SU-DHL-6 (cell line): ENCODE measurements at regions not wholly inside any gene's neighbourhood (a gene's known extent, or its start where the extent isn't known, plus 50 kb on each side); places are given as distances from the start of the nearest gene placed in this dataset.
A peak's percentile ranks its signal among the peaks of the same experiment; 100 is the strongest.

Experiments used
- H2AFZ ChIP-seq: fragments of 200-600 bp; sonication (generic); 2 replicates; pipeline ENCODE4 v1.6.1; 2014; ENCODE audit warnings: low read depth, mild to moderate bottlenecking, moderate library complexity, mixed read lengths, antibody characterized with exemption, low read length; ENCODE audit not compliant: severe bottlenecking
- H3F3A ChIP-seq: fragments of 200-600 bp; shearing (Covaris generic); 2 replicates; pipeline ENCODE4 v1.6.0; 2016; ENCODE audit warnings: antibody characterized with exemption, mild to moderate bottlenecking; ENCODE audit not compliant: insufficient read depth
- H3K27ac ChIP-seq: fragments of 200-600 bp; sonication (generic); 2 replicates; pipeline ENCODE4 v1.5.1; 2016; ENCODE audit warnings: low read depth, mild to moderate bottlenecking, low read length, moderate library complexity, mixed read lengths
- H3K27me3 ChIP-seq: fragments of 200-600 bp; sonication (generic), shearing (Covaris generic); 2 replicates; pipeline ENCODE4 v1.6.0; 2014; ENCODE audit warnings: mild to moderate bottlenecking, low read length
- H3K36me3 ChIP-seq: fragments of 200-600 bp; sonication (generic); 2 replicates; pipeline ENCODE4 v1.6.1; 2014; ENCODE audit warnings: mild to moderate bottlenecking, low read length, mixed read lengths
- H3K4me2 ChIP-seq: fragments of 300-600, 200-600 bp; shearing (Covaris generic), sonication (generic); 2 replicates; pipeline ENCODE4 v1.6.0; 2014; ENCODE audit warnings: low read length, low read depth, mild to moderate bottlenecking; ENCODE audit not compliant: poor library complexity, severe bottlenecking
- H3K4me3 ChIP-seq: fragments of 200-600 bp; sonication (generic); 2 replicates; pipeline ENCODE4 v1.5.1; 2014; ENCODE audit warnings: antibody characterized with exemption, low read length, mild to moderate bottlenecking, mixed read lengths; ENCODE audit not compliant: insufficient read depth, poor library complexity, severe bottlenecking
- H3K79me2 ChIP-seq: fragments of 200-600 bp; sonication (generic); 2 replicates; pipeline ENCODE4 v1.6.1; 2014; ENCODE audit warnings: mild to moderate bottlenecking, low read length, moderate library complexity; ENCODE audit not compliant: insufficient read depth
- H3K9ac ChIP-seq: fragments of 200-600 bp; sonication (generic); 2 replicates; pipeline ENCODE4 v1.7.0; 2014; ENCODE audit warnings: mild to moderate bottlenecking, low read length
- H3K9me2 ChIP-seq: fragments of 200-600 bp; sonication (generic); replicated peaks from 2 replicates; pipeline ENCODE4 v1.6.1; 2014; ENCODE audit warnings: low read length; ENCODE audit not compliant: insufficient read depth
- H3K9me3 ChIP-seq: fragments of 200-600 bp; sonication (generic); 2 replicates; pipeline ENCODE4 v1.6.1; 2014; ENCODE audit warnings: low read length, mixed read lengths; ENCODE audit not compliant: insufficient read depth
- H4K20me1 ChIP-seq: fragments of 200-600 bp; sonication (generic); 2 replicates; pipeline ENCODE4 v1.6.1; 2014; ENCODE audit warnings: low read depth, mild to moderate bottlenecking, antibody characterized with exemption, low read length, moderate library complexity, mixed read lengths
- CTCF ChIP-seq: fragments of 200-600 bp; sonication (generic); IDR thresholded peaks from one replicate; pipeline ENCODE4 v1.5.1; 2017; ENCODE audit warnings: antibody characterized with exemption, mild to moderate bottlenecking, low read length, moderate library complexity; ENCODE audit not compliant: insufficient read depth, poor library complexity, severe bottlenecking
- EZH2phosphoT487 ChIP-seq: fragments of 200-600 bp; sonication (generic), shearing (Covaris generic); conservative IDR thresholded peaks from 2 replicates; pipeline ENCODE4 v1.6.1; 2018; ENCODE audit warnings: mild to moderate bottlenecking, antibody characterized with exemption, low read length, moderate library complexity, mixed read lengths

GRCh38 chr2:154974041-154974440, 275.5 kb downstream of the KCNJ3 start:
- Histone ChIP-seq H3K79me2 (peaks cover 37% of the 10 kb centered on the region), H3K9me2 (no peaks in the 10 kb centered on the region), H3F3A (peaks cover 17% of the 10 kb centered on the region; the same call in 1 of the 2 replicates), H3K27me3 (no peaks in the 10 kb centered on the region), H2AFZ (peak overlapping the region; percentile 73), H3K4me2 (peak overlapping the region; percentile 97), H4K20me1 (no peaks in the 10 kb centered on the region), H3K4me3 (peak overlapping the region; percentile 75), H3K9me3 (peaks cover 1% of the 10 kb centered on the region; the same call in 1 of the 2 replicates), H3K27ac (peak overlapping the region; percentile 85), H3K9ac (peak overlapping the region; percentile 87), H3K36me3 (peaks cover 3% of the 10 kb centered on the region; the same call in 1 of the 2 replicates)
- no peak for TF ChIP-seq EZH2phosphoT487
- peak; percentile 15 for TF ChIP-seq CTCF

GRCh38 chr2:154963511-154963910, 265.0 kb downstream of the KCNJ3 start:
- Histone ChIP-seq H3K9me2 (no peaks in the 10 kb centered on the region), H3K27ac (no peak overlapping the region), H3K79me2 (no peaks in the 10 kb centered on the region), H2AFZ (no peak overlapping the region), H3F3A (no peaks in the 10 kb centered on the region), H4K20me1 (no peaks in the 10 kb centered on the region), H3K4me2 (no peak overlapping the region), H3K27me3 (no peaks in the 10 kb centered on the region), H3K4me3 (no peak overlapping the region), H3K9ac (no peak overlapping the region), H3K9me3 (no peaks in the 10 kb centered on the region), H3K36me3 (no peaks in the 10 kb centered on the region)
- TF ChIP-seq EZH2phosphoT487 (no peak), CTCF (no peak)

GRCh38 chr2:154961676-154962075, 263.2 kb downstream of the KCNJ3 start:
- H3K79me2 ChIP-seq, result no peaks in the 10 kb centered on the region
- no peaks in the 10 kb centered on the region for H3K9me2 ChIP-seq
- H3K9me3 ChIP-seq, result no peaks in the 10 kb centered on the region
- H3K4me2 ChIP-seq, result no peak overlapping the region
- H3K27me3 ChIP-seq, result no peaks in the 10 kb centered on the region
- H3F3A ChIP-seq, result no peaks in the 10 kb centered on the region
- no peaks in the 10 kb centered on the region for H4K20me1 ChIP-seq
- no peak overlapping the region for H3K4me3 ChIP-seq
- TF ChIP-seq EZH2phosphoT487 (no peak), CTCF (no peak)
- peak overlapping the region; percentile 62 for H2AFZ ChIP-seq
- no peak overlapping the region for H3K9ac ChIP-seq
- H3K36me3 ChIP-seq, result no peaks in the 10 kb centered on the region
- H3K27ac ChIP-seq, result no peak overlapping the region
